Activated CD8-positive, alpha-beta T cell treated with anti-CD3 and anti-CD28 coated beads for 36 hours (primary cell): ENCODE measurements at regions not wholly inside any gene's neighbourhood (a gene's known extent, or its start where the extent isn't known, plus 50 kb on each side); places are given as distances from the start of the nearest gene placed in this dataset.

ENCODE experiments used
- ATAC-seq: fragments of 200-7000 bp; cut with Tn5 transposase; one replicate; pipeline ENCODE4 v1.10.0; 2021; ENCODE audit warnings: mild to moderate bottlenecking, moderate library complexity
- CTCF ChIA-PET: fragments of 350-600 bp; sonication (Branson Sonifier 250); formaldehyde crosslinking; loops from one replicate; lab custom pipeline; 2021; ENCODE audit warnings: antibody characterized with exemption; lab: Charles Lee
- POLR2A ChIA-PET: fragments of 350-600 bp; sonication (Branson Sonifier 250); formaldehyde crosslinking; loops from one replicate; lab custom pipeline; 2021; ENCODE audit warnings: antibody characterized with exemption; lab: Charles Lee
- DNase-seq: peaks from one replicate; pipeline ENCODE4 v3.0.0-alpha.2; 2020
- H3K27ac Mint-ChIP-seq: one replicate; pipeline ENCODE4 v1.8.0; 2021; ENCODE audit warnings: mild to moderate bottlenecking, mixed read lengths
- H3K27me3 Mint-ChIP-seq: one replicate; pipeline ENCODE4 v1.8.0; 2021; ENCODE audit warnings: mixed read lengths
- H3K36me3 Mint-ChIP-seq: one replicate; pipeline ENCODE4 v1.8.0; 2021; ENCODE audit warnings: low read depth, mixed read lengths
- H3K4me1 Mint-ChIP-seq: one replicate; pipeline ENCODE4 v1.8.0; 2021; ENCODE audit warnings: low read depth, mixed read lengths
- H3K4me3 Mint-ChIP-seq: one replicate; pipeline ENCODE4 v1.8.0; 2021; ENCODE audit warnings: mild to moderate bottlenecking, moderate library complexity, mixed read lengths
- H3K9me3 Mint-ChIP-seq: one replicate; pipeline ENCODE4 v1.8.0; 2021; ENCODE audit warnings: mixed read lengths
- CTCF ChIP-seq: fragments of 200-600 bp; IDR thresholded peaks from one replicate; pipeline ENCODE4 v1.8.0; 2022; ENCODE audit warnings: antibody characterized with exemption, mild to moderate bottlenecking
- intact Hi-C: fragments of 100-400 bp; cut with micrococcal nuclease; formaldehyde crosslinking; loops from one replicate; pipeline ENCODE4 v1.10.0; 2022

- intact Hi-C loops: no loop called here
- Mint-ChIP-seq H3K4me3 (no peak overlapping the region), H3K9me3 (no peaks in the 10 kb centered on the region), H3K4me1 (no peaks in the 10 kb centered on the region), H3K27me3 (no peaks in the 10 kb centered on the region), H3K36me3 (no peaks in the 10 kb centered on the region), H3K27ac (no peak overlapping the region)
- ChIA-PET POLR2A (no interaction called here), CTCF (no interaction called here)
- no peak for TF ChIP-seq CTCF
- DNase-seq: no peak
- ATAC-seq: no peak
Observed at GRCh38 chr14:97485201-97485600, 688.0 kb downstream of the VRK1 start.

GRCh38 chr14:97486601-97487120 is 689.5 kb downstream of the VRK1 start:
- POLR2A ChIA-PET: no interaction called here
- intact Hi-C loops: no loop called here
- no peak for TF ChIP-seq CTCF
- H3K36me3 Mint-ChIP-seq: no peaks in the 10 kb centered on the region
- DNase-seq (no peak), ATAC-seq (no peak)
- H3K27ac Mint-ChIP-seq: no peak overlapping the region
- no peaks in the 10 kb centered on the region for H3K27me3 Mint-ChIP-seq
- H3K4me3 Mint-ChIP-seq: no peak overlapping the region
- no peaks in the 10 kb centered on the region for H3K9me3 Mint-ChIP-seq
- CTCF ChIA-PET: no interaction called here
- no peaks in the 10 kb centered on the region for H3K4me1 Mint-ChIP-seq

GRCh38 chr14:97489750-97490149 is 692.6 kb downstream of the VRK1 start:
- Mint-ChIP-seq H3K4me1 (no peaks in the 10 kb centered on the region), H3K27ac (no peak overlapping the region), H3K9me3 (peaks cover 10% of the 10 kb centered on the region), H3K4me3 (no peak overlapping the region), H3K27me3 (no peaks in the 10 kb centered on the region), H3K36me3 (peaks cover 3% of the 10 kb centered on the region)
- CTCF ChIA-PET: no interaction called here
- DNase-seq (no peak), ATAC-seq (no peak)
- POLR2A ChIA-PET: interaction anchor here (0.6 kb wide), 1 partner anchor 102 kb away, joined by 3 read pairs; no protein-coding TSS in a partner anchor
- no peak for TF ChIP-seq CTCF
- intact Hi-C loops: no loop called here

GRCh38 chr14:97490521-97491070 is 693.4 kb downstream of the VRK1 start:
- intact Hi-C loops: no loop called here
- H3K36me3 Mint-ChIP-seq: peaks cover 3% of the 10 kb centered on the region
- DNase-seq (no peak), ATAC-seq (no peak)
- no peaks in the 10 kb centered on the region for H3K4me1 Mint-ChIP-seq
- peaks cover 10% of the 10 kb centered on the region for H3K9me3 Mint-ChIP-seq
- ChIA-PET CTCF (no interaction called here), POLR2A (interaction anchor here (0.6 kb wide), 1 partner anchor 206 kb away, joined by 4 read pairs; no protein-coding TSS in a partner anchor)
- H3K27ac Mint-ChIP-seq: no peak overlapping the region
- no peak for TF ChIP-seq CTCF
- no peaks in the 10 kb centered on the region for H3K27me3 Mint-ChIP-seq
- H3K4me3 Mint-ChIP-seq: no peak overlapping the region

- intact Hi-C loops: no loop called here
- Mint-ChIP-seq H3K27ac (no peak overlapping the region), H3K4me3 (no peak overlapping the region), H3K4me1 (no peaks in the 10 kb centered on the region), H3K36me3 (peaks cover 3% of the 10 kb centered on the region), H3K9me3 (peaks cover 10% of the 10 kb centered on the region), H3K27me3 (no peaks in the 10 kb centered on the region)
- TF ChIP-seq CTCF: no peak
- ATAC-seq: no peak
- no peak for DNase-seq
- POLR2A ChIA-PET: interaction anchor here (0.6 kb wide), 1 partner anchor 10 kb away, joined by 3 read pairs; no protein-coding TSS in a partner anchor
- CTCF ChIA-PET: no interaction called here
Observed at GRCh38 chr14:97491697-97492096, 694.5 kb downstream of the VRK1 start.
